ENCODE measurements at regions not wholly inside any gene's neighbourhood (a gene's known extent, or its start where the extent isn't known, plus 50 kb on each side); places are given as distances from the start of the nearest gene placed in this dataset.

DNA sequence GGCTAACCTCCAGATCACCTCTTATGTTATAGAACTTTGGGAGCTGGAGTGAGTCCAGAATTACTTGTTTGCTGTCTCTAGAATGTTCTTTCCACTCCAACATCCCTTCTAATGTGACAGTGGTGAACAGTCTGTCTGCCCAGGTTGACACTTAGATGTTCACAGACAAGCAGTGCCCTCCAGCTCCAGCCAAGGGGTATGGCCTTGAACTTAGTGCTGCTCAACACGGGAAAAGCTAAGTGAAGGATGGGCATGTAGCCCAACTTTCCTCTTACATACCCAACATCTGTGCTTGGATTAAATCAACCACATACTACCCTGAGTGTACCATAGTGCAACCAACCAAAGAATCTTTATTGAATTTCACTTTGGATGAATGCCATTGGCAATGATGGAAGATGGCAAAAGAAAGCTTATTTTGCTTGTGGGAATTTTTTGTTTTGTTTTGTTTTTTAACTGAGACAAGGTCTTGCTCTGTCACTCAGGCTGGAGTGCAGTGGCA lies 201.2 kb downstream of the NXNL2 start:
- TF ChIP-seq, protein P1, sequence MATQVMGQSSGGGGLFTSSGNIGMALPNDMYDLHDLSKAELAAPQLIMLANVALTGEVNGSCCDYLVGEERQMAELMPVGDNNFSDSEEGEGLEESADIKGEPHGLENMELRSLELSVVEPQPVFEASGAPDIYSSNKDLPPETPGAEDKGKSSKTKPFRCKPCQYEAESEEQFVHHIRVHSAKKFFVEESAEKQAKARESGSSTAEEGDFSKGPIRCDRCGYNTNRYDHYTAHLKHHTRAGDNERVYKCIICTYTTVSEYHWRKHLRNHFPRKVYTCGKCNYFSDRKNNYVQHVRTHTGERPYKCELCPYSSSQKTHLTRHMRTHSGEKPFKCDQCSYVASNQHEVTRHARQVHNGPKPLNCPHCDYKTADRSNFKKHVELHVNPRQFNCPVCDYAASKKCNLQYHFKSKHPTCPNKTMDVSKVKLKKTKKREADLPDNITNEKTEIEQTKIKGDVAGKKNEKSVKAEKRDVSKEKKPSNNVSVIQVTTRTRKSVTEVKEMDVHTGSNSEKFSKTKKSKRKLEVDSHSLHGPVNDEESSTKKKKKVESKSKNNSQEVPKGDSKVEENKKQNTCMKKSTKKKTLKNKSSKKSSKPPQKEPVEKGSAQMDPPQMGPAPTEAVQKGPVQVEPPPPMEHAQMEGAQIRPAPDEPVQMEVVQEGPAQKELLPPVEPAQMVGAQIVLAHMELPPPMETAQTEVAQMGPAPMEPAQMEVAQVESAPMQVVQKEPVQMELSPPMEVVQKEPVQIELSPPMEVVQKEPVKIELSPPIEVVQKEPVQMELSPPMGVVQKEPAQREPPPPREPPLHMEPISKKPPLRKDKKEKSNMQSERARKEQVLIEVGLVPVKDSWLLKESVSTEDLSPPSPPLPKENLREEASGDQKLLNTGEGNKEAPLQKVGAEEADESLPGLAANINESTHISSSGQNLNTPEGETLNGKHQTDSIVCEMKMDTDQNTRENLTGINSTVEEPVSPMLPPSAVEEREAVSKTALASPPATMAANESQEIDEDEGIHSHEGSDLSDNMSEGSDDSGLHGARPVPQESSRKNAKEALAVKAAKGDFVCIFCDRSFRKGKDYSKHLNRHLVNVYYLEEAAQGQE (IDR thresholded peaks at IDR 0.05; ENCODE audit: low read depth): no peak
- TF ChIP-seq, protein P2, sequence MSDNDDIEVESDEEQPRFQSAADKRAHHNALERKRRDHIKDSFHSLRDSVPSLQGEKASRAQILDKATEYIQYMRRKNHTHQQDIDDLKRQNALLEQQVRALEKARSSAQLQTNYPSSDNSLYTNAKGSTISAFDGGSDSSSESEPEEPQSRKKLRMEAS (IDR thresholded peaks at IDR 0.05): no peak
- TF ChIP-seq ZBTB7A (IDR thresholded peaks at IDR 0.05; ENCODE audit: low read depth) (no peak), YY1 (IDR thresholded peaks at IDR 0.05; ENCODE audit: low read depth) (no peak), EP300 (IDR thresholded peaks at IDR 0.05; ENCODE audit: borderline replicate concordance) (no peak)
